OCI-M1 (cell line): ENCODE measurements at regions not wholly inside any gene's neighbourhood (a gene's known extent, or its start where the extent isn't known, plus 50 kb on each side); places are given as distances from the start of the nearest gene placed in this dataset.
A peak's percentile ranks its signal among the peaks of the same experiment; 100 is the strongest.

Experiments
- DNase-seq: peaks from one replicate; lab custom pipeline; 2025; lab: John Stamatoyannopoulos, UW

GRCh38 chr1:203926025-203926540, 64.7 kb downstream of the SNRPE start:
- peak; percentile 81 for DNase-seq

GRCh38 chr1:203929741-203930309, 68.4 kb downstream of the SNRPE start:
- no peak for DNase-seq

- peak; percentile 75 for DNase-seq
Measured at GRCh38 chr1:203930342-203930741, 68.9 kb downstream of the SNRPE start.

GRCh38 chr1:203931953-203932352, 70.6 kb downstream of the SNRPE start:
- no peak for DNase-seq

GRCh38 chr1:203932556-203932955, 71.2 kb downstream of the SNRPE start:
- peak; percentile 67 for DNase-seq

GRCh38 chr1:203934027-203934426, 72.6 kb downstream of the SNRPE start:
- no peak for DNase-seq

GRCh38 chr1:203934651-203935050, 73.3 kb downstream of the SNRPE start:
- DNase-seq: no peak

- DNase-seq: no peak
Measured at GRCh38 chr1:203935321-203935720, 73.9 kb downstream of the SNRPE start.

- peak; percentile 52 for DNase-seq
Measured at GRCh38 chr1:203937678-203938330, 76.4 kb downstream of the SNRPE start.

GRCh38 chr1:203944651-203945404, 83.4 kb downstream of the SNRPE start:
- no peak for DNase-seq

GRCh38 chr1:203954293-203954692, 92.9 kb downstream of the SNRPE start:
- no peak for DNase-seq

GRCh38 chr1:203954788-203955552, 93.6 kb downstream of the SNRPE start:
- DNase-seq: peak; percentile 95

GRCh38 chr1:203968761-203969160, 104.2 kb upstream of the SOX13 start:
- no peak for DNase-seq

GRCh38 chr1:203969846-203970245, 103.1 kb upstream of the SOX13 start:
- no peak for DNase-seq

- DNase-seq: no peak
Measured at GRCh38 chr1:203985044-203985443, 87.9 kb upstream of the SOX13 start.

GRCh38 chr1:203985676-203986075, 87.2 kb upstream of the SOX13 start:
- no peak for DNase-seq

- DNase-seq: no peak
Measured at GRCh38 chr1:203986887-203987461, 85.9 kb upstream of the SOX13 start.

- DNase-seq: peak; percentile 13
Measured at GRCh38 chr1:203990118-203990517, 82.8 kb upstream of the SOX13 start.

- no peak for DNase-seq
Measured at GRCh38 chr1:203992440-203992839, 80.5 kb upstream of the SOX13 start.

- no peak for DNase-seq
Measured at GRCh38 chr1:203993256-203993655, 79.7 kb upstream of the SOX13 start.

GRCh38 chr1:203995228-203995627, 77.7 kb upstream of the SOX13 start:
- no peak for DNase-seq

- no peak for DNase-seq
Measured at GRCh38 chr1:203996126-203996525, 76.8 kb upstream of the SOX13 start.
